Non-pigmented ciliary epithelial cell (primary cell): ENCODE measurements at regions not wholly inside any gene's neighbourhood (a gene's known extent, or its start where the extent isn't known, plus 50 kb on each side); places are given as distances from the start of the nearest gene placed in this dataset.
A peak's percentile ranks its signal among the peaks of the same experiment; 100 is the strongest.

Experiments used
- DNase-seq: peaks from one replicate; pipeline ENCODE4 v3.0.0-alpha.2; 2010; ENCODE audit warnings: low read depth

DNA sequence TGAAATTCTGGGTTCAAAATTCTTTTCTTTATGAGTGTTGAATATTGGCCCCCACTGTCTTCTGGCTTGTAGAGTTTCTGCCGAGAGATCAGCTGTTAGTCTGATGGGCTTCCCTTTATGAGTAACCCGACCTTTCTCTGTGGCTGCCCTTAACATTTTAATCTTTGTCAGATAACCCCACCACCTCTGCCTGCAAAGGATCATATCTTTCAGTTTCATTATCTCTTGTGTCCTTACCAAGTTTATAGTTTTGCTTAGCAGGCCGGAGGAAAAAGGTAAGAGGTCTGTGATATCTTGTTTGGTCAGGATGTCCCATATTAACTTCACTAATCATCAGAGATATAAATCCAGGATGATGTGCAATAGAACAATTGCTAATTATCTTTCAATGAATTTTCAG lies 970.2 kb upstream of the TYRP1 start:
- no peak for DNase-seq

DNA sequence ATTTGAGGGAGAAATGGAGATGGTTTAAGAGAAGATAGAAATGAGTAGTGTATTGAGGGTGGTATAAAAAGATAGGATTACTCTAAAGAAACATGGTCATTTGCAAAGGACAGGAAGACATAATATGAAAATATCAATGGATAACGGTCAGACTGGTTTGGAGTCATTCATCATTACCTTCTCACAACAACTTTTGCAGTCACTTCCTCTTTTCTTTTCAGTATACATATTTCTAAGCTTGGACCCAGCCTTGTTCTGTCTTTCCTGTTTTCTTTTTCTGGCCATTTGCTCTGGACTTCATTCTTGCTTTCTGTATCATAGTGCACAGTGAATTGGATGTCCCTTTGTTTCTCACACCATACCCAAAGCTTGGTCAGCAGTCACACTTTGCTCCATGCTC lies 966.5 kb upstream of the TYRP1 start:
- DNase-seq = no peak

DNA sequence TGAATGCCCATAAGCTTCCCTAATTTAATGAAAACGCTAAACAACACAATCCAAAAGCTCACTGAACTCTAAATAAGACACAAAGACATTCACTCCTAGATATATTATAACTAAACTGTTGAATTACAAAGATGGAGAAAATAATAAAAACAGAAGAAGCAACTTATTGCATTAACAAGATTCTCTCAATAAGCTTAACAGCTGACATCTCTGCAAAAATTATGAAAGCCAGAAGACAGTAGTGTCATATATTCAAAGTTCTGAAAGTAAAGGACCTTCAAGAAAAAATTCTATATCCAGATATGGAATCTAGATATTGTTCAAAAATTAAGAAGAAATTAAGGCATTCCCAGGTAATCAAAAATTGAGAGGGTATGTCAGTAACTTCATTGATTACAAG lies 957.8 kb upstream of the TYRP1 start:
- DNase-seq = no peak

DNA sequence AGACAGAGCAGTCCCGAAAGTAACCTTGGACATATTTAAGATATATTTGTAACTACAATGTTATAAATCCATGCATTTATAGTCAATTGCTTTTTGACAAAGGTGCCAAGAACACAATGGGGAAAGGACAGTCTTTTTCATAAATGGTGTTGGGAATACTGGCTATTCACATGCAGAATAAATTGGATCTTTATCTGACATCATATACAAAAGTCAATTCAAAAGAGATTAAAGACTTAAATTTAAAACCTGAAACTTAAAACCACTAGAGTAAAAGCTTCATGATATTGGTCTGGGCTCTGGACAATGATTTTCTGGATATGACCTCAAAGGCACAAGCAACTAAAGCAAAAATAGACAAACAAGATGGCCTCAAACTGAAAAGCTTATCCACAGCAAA lies 950.7 kb upstream of the TYRP1 start:
- DNase-seq = no peak

DNA sequence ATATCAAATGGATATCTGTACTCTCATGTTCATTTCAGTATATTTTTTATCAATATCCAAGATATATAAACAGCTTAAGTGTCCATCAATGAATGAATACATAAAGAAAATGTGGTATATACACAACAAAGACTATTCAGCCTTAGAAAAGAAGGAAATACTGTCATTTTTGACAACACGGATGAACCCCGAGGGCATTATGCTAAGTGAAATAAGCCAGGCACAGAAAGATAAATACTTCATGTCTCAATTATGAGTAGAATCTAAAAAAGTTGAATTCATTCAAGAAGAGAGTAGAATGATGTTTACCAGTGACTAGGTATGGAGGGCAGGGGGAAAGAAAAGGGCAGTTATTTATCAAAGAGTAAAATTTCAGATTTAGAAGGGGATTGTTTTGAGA lies 949.8 kb upstream of the TYRP1 start:
- DNase-seq = no peak

DNA sequence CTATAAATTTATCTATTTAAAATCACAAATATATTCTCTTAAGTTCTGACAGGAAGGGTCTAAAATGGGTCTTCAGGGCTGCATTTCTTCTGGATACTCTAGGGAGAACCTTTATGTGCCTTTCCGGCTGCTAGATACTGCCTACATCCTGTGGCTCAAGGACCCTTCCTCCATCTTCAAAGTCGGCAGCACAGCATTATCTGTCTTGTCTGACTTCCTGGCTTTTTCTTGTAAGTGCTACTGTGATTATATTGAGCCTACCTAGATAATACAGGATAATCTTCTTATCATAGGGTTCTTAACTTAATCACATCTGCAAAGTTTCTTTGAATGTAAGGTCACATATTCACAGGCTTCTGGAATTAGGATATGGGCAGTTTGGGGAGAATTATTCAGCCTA lies 943.8 kb upstream of the TYRP1 start:
- no peak for DNase-seq

DNA sequence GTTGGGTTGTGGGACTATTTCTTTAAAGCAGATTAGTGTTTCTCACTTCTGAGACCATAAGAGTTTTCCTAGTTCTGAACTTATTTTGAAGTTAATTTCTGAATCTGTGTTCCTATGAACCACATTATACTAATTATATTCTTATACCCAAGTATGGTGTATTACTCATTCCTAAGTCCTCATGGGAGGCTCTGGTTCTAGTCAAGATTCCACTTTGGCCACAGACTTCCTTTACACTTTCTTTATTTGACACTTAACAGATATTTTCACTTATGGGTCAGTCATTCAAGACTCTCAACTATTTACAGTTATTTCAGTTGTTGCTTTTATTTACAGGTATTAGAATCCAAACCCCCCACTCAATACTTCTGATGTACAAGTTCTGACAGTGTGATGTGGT lies 937.2 kb upstream of the TYRP1 start:
- peak; percentile 2 for DNase-seq

DNA sequence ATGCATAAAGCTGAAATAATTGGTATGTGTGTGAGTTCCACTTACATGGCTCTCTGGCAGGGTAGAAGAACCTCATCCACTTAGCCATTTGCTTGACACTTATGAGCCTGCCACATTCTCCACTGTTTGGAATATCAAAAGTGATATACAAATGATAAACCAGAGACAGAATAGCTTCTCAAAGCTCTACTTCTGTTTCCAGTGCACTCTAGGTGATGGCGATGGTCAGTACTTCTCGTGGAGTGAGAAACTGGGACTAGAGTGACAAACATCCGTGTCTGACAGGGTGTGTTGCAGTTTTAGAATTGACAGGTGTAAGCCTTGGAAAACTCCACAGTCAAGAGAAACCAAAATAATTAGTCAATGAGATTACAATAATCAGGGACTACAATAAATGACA lies 935.8 kb upstream of the TYRP1 start:
- DNase-seq = no peak

DNA sequence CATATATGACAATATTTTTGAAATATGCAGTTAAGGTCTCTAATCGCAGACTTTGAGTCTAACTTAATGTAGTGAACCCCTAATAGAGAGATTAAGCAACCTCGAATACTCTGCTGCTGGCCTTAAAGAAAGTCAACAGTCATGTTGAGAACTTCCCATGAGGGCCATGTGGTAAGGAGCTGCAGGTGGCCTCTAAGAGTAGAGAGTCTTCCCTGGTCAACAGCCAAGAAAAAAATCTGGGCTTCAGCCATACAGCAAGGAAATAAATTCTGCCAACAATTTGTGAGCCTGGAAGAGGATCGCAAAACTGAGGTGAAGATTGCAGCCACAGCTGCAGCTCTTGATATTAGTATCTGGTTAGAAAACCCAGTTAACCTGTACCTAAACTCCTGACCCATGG lies 935.2 kb upstream of the TYRP1 start:
- DNase-seq = no peak

DNA sequence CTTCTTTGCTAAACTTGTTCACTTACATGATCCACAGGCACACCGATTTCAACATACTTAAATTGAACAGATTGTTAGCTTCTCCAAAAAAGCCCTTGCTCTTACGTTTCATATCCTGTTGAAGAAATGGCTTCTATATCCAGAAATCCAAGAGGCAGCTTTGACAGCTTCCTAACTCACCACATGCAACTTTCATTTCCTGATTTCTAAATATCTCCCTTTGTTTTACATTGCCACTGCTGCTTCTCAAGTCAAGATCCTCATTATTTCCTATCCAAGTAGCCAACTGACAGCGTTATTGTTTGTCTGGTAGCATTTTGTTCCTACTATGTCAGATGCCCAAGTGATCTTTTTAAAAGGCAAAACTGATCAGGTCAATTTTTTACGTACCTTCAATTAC lies 913.2 kb upstream of the TYRP1 start:
- no peak for DNase-seq

DNA sequence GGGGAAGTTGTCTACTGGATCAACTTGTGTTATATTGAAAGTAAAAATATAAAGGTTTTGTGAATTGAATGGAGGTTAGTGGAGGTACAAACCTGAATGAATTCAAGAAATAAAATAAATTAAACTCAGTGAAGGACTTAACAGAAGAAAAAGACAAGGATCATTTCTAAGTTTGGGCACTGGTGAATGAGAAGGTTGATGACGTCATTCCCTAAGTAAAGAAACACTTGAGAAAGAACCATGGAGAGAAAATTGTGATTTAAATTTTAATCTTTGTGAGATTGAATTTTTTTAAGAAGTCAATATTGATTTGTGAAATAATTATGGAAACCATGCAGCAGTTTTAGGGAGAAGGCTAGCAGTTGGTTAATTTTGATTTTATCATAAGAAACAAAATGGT lies 900.3 kb upstream of the TYRP1 start:
- no peak for DNase-seq

DNA sequence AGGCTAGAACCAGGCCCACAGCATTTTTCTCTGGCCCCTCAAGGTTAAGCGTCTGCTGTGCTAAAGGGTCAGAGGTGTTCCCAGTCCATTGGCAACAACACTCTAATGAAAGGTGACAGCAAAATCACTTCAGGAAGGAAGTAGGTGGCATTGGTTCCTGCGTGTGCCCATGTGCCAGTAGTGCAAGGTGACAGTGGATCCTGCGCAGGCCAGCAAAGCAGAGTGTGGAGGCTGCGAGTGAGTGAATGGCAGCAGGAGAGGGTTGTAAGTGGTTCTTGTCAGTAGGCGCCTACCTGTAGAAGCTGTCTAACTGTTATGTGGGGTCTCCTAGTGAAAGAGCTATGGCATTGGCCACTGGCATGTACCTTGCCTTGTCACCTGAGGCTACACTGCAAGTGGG lies 898.2 kb upstream of the TYRP1 start:
- no peak for DNase-seq

DNA sequence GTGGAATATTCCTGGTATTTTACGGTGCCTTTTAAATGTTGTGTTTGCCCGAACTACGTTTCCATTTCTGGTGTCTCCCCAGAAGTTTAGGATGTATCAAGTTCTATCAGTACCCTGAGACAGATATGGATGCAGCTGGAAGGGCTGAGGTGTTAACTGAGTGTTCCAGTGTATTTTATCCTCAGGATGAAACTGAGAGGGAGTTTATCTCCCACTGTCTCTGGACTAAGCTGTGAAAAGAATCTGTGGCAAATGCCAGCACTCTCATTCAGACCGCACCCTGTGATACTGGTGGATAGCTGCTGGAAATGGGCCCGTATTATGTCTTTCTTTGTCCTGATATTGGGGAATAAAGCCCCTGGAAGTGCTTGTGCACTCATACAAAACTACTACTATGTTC lies 887.2 kb upstream of the TYRP1 start:
- DNase-seq = no peak

DNA sequence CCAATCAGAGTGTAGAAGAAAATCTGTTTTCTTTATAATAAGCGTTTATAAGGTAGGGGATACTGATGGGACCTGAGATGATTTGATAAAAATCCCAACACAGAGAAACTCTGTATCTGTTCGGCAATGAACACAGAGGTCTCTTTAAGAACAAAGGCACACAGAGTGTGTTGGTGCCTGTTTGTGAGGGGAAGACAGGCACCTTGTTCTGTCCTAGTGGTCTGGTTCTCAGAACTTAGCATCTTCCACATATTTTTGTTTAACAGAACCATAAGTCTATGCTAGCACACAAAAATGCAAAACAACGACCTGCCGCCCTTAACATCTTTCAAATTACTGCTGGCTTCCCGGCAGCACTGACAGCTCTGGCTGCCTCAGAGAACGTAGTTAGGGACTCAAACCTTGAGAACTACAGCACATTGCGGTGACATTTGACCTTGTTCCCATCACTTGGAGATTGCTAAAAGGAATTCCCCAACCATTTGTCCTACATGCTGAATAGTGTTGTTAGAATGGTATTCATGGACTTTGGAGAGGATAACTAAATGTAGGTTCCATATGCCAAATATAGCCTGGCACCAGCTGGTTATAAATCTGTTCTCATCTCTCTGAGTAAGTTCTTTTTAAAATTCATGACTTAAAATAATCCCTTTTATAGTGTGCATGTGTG lies 871.7 kb upstream of the TYRP1 start:
- no peak for DNase-seq

DNA sequence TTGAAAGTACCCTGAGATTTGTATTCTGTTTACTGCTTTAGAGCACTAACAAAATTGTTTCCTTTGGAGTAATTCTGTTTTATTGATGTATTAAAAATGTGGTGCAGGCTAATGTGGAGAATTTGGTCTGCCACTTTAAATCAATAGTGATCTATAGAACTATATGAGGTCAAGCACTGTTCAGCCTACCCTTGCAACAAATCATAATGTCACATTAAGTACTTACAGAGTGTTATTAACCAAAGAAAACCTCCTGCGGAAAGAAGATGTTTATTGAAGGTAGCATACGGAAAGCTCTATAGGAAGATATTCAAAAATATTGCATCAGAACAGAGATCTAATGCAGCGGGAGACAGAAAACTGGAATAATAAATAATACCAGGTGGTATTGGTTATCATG lies 865.0 kb upstream of the TYRP1 start:
- no peak for DNase-seq

DNA sequence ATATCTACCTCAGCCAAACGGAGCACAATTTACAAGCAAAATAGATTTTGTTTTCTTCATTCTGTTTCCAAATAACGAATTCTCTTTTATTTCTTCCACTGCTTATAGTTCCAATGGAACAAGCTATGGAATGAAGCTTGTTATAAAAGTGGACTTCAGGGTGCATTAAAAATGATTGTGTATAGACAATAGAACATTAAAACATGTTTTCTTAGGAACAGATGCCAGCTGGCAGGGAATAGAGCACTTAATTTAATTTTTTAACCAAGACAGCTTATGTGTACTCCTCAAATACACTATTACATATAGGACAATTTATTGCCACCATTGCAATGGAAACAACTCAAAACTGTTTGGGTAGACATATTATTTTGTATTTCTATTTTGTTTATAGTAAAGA lies 860.1 kb upstream of the TYRP1 start:
- DNase-seq = no peak

DNA sequence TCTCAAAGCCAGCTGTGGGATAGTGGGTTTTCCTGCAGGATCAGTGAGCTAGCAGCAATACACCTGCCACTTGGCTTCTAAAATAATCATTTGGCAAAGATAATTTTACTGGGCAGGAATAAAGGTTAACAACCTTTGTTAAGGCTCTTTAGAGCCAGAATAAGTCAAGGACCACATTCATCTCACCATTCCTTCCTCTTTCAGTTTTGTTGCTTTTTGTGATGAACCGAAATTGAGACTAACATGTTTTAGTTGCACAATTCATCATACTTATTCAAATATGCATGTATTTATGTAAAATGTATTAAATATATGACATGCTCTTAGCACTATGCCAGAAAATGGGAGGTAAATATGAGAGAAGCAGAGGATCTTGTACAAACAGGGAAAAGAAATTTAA lies 824.4 kb upstream of the TYRP1 start:
- DNase-seq = no peak

DNA sequence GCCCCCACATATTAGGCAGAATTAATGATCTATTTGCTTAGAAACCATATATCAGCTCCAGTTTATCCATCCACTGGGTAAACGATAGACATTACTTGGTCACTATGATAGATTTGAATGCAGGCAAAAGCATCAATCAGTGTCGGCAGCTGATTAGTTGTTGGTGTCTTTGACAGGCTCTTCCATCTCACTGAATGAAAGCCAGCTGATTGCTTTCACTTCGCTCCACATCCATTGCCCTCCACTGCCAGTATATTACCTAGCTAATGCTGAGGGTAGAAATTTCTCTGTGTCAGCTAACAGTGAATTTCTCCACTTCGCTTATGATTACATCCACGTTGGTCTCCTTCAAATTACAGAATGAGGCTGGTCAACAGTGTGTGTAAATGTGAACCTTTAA lies 821.3 kb upstream of the TYRP1 start:
- no peak for DNase-seq

DNA sequence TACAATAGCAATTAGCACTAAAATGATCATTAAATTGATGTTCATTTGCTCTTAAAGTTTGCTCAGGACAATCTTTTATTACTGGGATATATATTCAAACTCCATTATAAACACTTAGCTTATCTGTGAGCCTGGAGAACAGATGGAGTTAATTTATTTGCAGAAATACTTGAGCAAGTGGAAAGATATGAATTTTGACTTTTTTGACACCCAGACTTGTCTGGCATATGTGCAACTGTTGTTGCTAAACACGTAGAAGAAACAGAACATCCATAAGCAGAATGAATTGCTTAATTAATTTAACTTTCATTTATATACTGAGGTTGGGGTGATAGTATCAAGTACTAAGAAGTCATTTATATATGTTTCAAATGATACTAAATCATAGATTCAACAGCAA lies 820.7 kb upstream of the TYRP1 start:
- DNase-seq = no peak

DNA sequence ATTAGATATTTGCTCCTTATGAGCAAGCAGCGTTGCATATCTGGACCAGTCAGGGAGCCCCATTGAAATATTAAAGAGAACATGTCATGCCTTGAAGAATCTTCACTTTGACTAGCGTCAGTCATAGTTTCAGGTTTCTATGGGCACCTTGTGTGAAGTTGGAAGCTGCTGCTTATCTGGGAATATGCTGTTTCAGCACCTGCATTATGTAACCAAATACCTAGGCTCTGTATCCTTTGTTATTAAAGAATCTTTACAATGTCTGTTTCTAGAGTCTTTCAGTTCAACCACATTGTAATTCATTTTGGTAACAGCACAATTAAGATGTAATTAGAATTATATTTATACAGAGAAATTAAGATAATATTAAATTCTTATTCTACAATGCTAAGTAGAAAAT lies 818.8 kb upstream of the TYRP1 start:
- DNase-seq = no peak

DNA sequence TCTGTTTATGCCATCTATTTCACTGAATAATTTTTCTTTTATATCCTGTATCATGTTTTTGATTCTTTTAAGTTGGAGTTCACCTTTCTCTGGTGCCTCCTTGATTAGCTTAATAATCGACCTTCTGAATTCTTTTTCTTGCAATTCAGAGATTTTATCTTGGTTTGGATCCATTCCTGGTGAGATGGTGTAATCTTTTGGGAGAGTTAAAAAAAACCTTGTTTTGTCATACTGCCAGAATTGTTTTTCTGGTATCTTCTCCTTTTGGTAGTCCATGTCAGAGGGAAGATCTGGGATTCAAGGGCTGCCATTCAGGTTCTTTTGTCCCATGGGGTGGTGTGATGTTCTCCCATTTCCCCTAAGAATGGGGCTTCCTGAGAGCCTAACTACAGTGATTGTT lies 800.8 kb upstream of the TYRP1 start:
- DNase-seq = no peak

DNA sequence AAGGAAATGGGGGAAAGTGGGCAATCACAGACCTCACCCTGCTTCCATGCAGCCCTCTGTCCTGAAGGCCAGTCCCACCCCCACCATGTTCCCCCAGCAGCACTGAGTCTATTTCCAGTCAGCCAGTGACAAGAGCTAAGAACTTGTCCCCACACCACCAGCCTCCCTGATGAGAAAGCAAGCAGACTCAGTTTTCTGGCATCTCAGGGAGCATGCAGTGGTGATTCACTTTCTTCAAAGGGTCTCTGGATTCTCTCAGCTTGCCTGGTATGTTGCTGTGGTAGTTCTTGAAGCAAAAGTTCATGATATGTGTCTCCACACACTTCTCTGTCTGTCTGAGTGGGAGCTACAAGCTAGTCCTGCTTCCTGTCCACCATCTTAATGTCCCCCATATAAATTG lies 799.9 kb upstream of the TYRP1 start:
- DNase-seq = peak; percentile 65

DNA sequence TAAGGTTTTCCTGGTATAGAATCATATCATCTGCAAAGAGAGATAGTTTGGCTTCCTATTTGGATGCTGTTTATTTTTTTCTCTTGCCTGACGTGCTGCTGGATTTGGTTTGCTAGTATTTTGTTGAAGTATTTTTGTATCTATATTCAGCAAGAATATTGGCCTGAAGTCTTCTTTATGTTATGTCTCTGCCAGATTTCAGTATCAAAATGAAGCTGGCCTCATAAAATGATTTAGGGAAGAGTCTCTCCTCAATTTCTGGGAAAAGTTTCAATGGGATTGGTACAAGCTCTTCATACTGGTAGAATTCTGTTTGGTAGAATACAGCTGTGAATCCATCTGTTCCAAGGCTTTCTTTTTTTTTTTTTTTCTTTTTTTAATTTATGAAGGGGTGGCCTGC lies 799.0 kb upstream of the TYRP1 start:
- DNase-seq = no peak

DNA sequence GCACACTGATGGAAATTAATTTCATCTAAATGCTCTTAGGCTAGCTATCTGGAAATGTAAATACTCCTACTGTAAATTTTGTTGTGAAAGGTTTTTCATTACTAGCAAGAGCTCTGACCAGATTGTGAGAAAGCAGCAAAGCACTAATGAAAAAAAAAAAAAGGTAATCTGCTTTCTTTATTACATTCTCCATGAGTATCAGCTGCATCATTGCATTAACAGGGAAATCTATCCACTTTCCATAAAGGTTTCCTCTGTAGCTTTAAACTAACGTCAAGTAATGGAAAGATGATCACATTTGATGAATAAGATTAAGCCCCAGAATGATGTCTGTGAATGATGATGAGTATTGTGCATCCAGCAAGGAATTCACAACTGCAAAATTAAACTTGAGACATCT lies 790.6 kb upstream of the TYRP1 start:
- DNase-seq = no peak

DNA sequence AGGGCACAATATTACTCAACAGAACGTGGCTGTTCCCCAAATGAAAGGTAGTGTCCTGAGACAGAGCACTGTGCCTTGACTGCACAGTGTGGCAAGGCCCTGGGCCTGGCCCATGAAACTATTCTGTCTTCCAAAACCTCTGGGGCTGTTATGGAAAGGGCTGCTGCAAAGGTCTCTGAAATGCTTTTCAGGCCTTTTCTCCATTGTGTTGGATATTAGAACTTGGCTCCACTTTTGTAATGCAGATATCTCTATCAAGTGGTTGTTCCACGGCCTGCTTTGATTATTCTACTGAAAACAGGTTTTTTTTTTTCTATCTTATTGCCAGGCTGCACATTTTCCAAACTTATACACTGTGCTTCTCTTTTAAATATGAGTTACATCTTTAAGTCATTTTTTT lies 777.5 kb upstream of the TYRP1 start:
- no peak for DNase-seq
